T-helper 17 cell (primary cell): ENCODE measurements at regions not wholly inside any gene's neighbourhood (a gene's known extent, or its start where the extent isn't known, plus 50 kb on each side); places are given as distances from the start of the nearest gene placed in this dataset.
"Not testable (repeated sequence)": the region's sequence is repeated elsewhere in the genome, so short reads cannot be mapped to it uniquely, and the experiment has no call there.

Experiments used
- ATAC-seq: fragments of 150-1000 bp; cut with Tn5 transposase; 2 replicates; pipeline ENCODE4 v1.10.0; 2021; ENCODE audit warnings: mild to moderate bottlenecking, moderate library complexity
- DNase-seq, 3 donors: peaks; one replicate each; pipeline versions ENCODE4 v3.0.0 to v3.0.0-alpha.2; 2020 to 2021
- H3K9me3 ChIP-seq: one replicate; pipeline ENCODE4 v1.7.0; 2013; ENCODE audit warnings: low read length, mild to moderate bottlenecking; ENCODE audit not compliant: control insufficient read depth, poor library complexity, severe bottlenecking
- H3K27ac Mint-ChIP-seq: one replicate; pipeline ENCODE4 v1.8.0; 2022; ENCODE audit warnings: mild to moderate bottlenecking, moderate library complexity, mixed read lengths
- H3K27me3 Mint-ChIP-seq: one replicate; pipeline ENCODE4 v1.8.0; 2022; ENCODE audit warnings: mixed read lengths
- H3K36me3 Mint-ChIP-seq: one replicate; pipeline ENCODE4 v1.8.0; 2022; ENCODE audit warnings: low read depth, mixed read lengths
- H3K4me1 Mint-ChIP-seq: one replicate; pipeline ENCODE4 v1.8.0; 2022; ENCODE audit warnings: mild to moderate bottlenecking, mixed read lengths
- H3K4me3 Mint-ChIP-seq: one replicate; pipeline ENCODE4 v1.8.0; 2022; ENCODE audit warnings: mild to moderate bottlenecking, moderate library complexity, mixed read lengths

GRCh38 chr20:1735417-1736089 lies 78.0 kb upstream of the SIRPG start:
- H3K9me3 ChIP-seq = no peaks in the 10 kb centered on the region
- Mint-ChIP-seq H3K4me1 (peaks cover 16% of the 10 kb centered on the region), H3K27me3 (peaks cover 6% of the 10 kb centered on the region), H3K36me3 (no peaks in the 10 kb centered on the region), H3K4me3 (no peak overlapping the region), H3K27ac (no peak overlapping the region)
- DNase-seq (no peak), ATAC-seq (no peak)

- H3K36me3 Mint-ChIP-seq = no peaks in the 10 kb centered on the region
- H3K27me3 Mint-ChIP-seq = peaks cover under 1% of the 10 kb centered on the region
- peak overlapping the region; percentile 73 for H3K27ac Mint-ChIP-seq
- ATAC-seq (peak; percentile 71), DNase-seq (no peak)
- H3K9me3 ChIP-seq = no peaks in the 10 kb centered on the region
- H3K4me1 Mint-ChIP-seq = peaks cover 16% of the 10 kb centered on the region
- H3K4me3 Mint-ChIP-seq = no peak overlapping the region
Measured at GRCh38 chr20:1734269-1734858, 76.8 kb upstream of the SIRPG start.

GRCh38 chr20:1731828-1732375 lies 74.3 kb upstream of the SIRPG start:
- ATAC-seq, H3K9me3 ChIP-seq, H3K36me3 Mint-ChIP-seq, H3K27me3 Mint-ChIP-seq, DNase-seq: not testable (repeated sequence)
- peak overlapping the region; percentile 60 for H3K4me3 Mint-ChIP-seq
- peak overlapping the region; percentile 6 for H3K27ac Mint-ChIP-seq
- H3K4me1 Mint-ChIP-seq = peaks cover 16% of the 10 kb centered on the region

GRCh38 chr20:1730981-1731711 lies 73.6 kb upstream of the SIRPG start:
- H3K27me3 Mint-ChIP-seq, H3K36me3 Mint-ChIP-seq, H3K9me3 ChIP-seq, H3K4me3 Mint-ChIP-seq, ATAC-seq, DNase-seq: not testable (repeated sequence)
- peak overlapping the region; percentile 6 for H3K27ac Mint-ChIP-seq
- H3K4me1 Mint-ChIP-seq = peaks cover 16% of the 10 kb centered on the region

GRCh38 chr20:1727303-1727702 lies 69.7 kb upstream of the SIRPG start:
- H3K4me1 Mint-ChIP-seq, H3K4me3 Mint-ChIP-seq, DNase-seq, H3K27ac Mint-ChIP-seq, H3K36me3 Mint-ChIP-seq, ATAC-seq, H3K9me3 ChIP-seq, H3K27me3 Mint-ChIP-seq: not testable (repeated sequence)

GRCh38 chr20:1724901-1725300 lies 67.3 kb upstream of the SIRPG start:
- H3K9me3 ChIP-seq = no peaks in the 10 kb centered on the region
- Mint-ChIP-seq H3K27me3 (no peaks in the 10 kb centered on the region), H3K27ac (no peak overlapping the region), H3K36me3 (no peaks in the 10 kb centered on the region), H3K4me3 (no peak overlapping the region), H3K4me1 (no peaks in the 10 kb centered on the region)
- ATAC-seq (no peak), DNase-seq (no peak)

GRCh38 chr20:1722513-1723050 lies 65.0 kb upstream of the SIRPG start:
- no peaks in the 10 kb centered on the region for H3K9me3 ChIP-seq
- Mint-ChIP-seq H3K4me1 (no peaks in the 10 kb centered on the region), H3K27me3 (no peaks in the 10 kb centered on the region), H3K4me3 (no peak overlapping the region), H3K27ac (no peak overlapping the region), H3K36me3 (no peaks in the 10 kb centered on the region)
- no peak for ATAC-seq
- DNase-seq = no peak

- H3K4me3 Mint-ChIP-seq = no peak overlapping the region
- H3K27ac Mint-ChIP-seq = no peak overlapping the region
Measured at GRCh38 chr20:1721687-1722512, 64.3 kb upstream of the SIRPG start.

GRCh38 chr20:1720845-1721475 lies 63.4 kb upstream of the SIRPG start:
- Mint-ChIP-seq H3K4me1 (no peaks in the 10 kb centered on the region), H3K27me3 (no peaks in the 10 kb centered on the region), H3K27ac (no peak overlapping the region), H3K36me3 (no peaks in the 10 kb centered on the region), H3K4me3 (no peak overlapping the region)
- ATAC-seq (no peak), DNase-seq (no peak)
- H3K9me3 ChIP-seq = no peaks in the 10 kb centered on the region

More at GRCh38 chr20:1721687-1722512, 64.3 kb upstream of the SIRPG start:
- ATAC-seq = no peak
- no peak for DNase-seq
- Mint-ChIP-seq H3K27me3 (no peaks in the 10 kb centered on the region), H3K4me1 (no peaks in the 10 kb centered on the region), H3K36me3 (no peaks in the 10 kb centered on the region)
- no peaks in the 10 kb centered on the region for H3K9me3 ChIP-seq

GRCh38 chr20:1720226-1720625 lies 62.6 kb upstream of the SIRPG start:
- DNase-seq (no peak), ATAC-seq (no peak)
- no peaks in the 10 kb centered on the region for H3K9me3 ChIP-seq
- no peaks in the 10 kb centered on the region for H3K27me3 Mint-ChIP-seq
- no peak overlapping the region for H3K27ac Mint-ChIP-seq
- H3K4me3 Mint-ChIP-seq = no peak overlapping the region
- no peaks in the 10 kb centered on the region for H3K36me3 Mint-ChIP-seq
- no peaks in the 10 kb centered on the region for H3K4me1 Mint-ChIP-seq

- no peak overlapping the region for H3K27ac Mint-ChIP-seq
- ATAC-seq = no peak
- H3K4me1 Mint-ChIP-seq = no peaks in the 10 kb centered on the region
Measured at GRCh38 chr20:1718604-1719384, 61.2 kb upstream of the SIRPG start.

More at GRCh38 chr20:1718604-1719384, 61.2 kb upstream of the SIRPG start:
- Mint-ChIP-seq H3K4me3 (no peak overlapping the region), H3K27me3 (no peaks in the 10 kb centered on the region), H3K36me3 (no peaks in the 10 kb centered on the region)
- DNase-seq = no peak
- no peaks in the 10 kb centered on the region for H3K9me3 ChIP-seq
